ENCODE measurements at regions not wholly inside any gene's neighbourhood (a gene's known extent, or its start where the extent isn't known, plus 50 kb on each side); places are given as distances from the start of the nearest gene placed in this dataset.

DNA sequence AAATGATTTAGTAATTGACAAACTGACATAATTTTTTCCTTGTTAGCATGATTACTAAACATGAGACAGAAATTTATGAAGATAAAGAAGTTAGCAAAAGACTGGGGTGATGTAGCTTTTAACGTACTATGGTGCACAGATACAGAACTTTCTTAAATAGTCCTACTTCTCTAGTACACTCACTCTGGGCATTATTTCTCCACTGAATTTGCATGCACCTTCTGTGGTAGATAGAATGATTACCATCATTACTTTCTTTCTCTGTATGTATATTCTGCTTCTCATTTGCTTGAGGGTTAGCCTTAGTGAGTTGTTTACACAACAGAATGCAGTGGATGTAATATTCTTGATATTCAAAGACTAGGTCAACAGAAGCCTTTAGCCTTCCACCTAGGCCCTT, 173.1 kb upstream of the EPHA7 start:
- no peak overlapping the region for H3K4me3 ChIP-seq (replicated peaks; ENCODE audit: low read depth, low read length)
- DNase-seq (ENCODE audit: extremely low read depth, low read depth) = no peak
- TF ChIP-seq, protein P1, sequence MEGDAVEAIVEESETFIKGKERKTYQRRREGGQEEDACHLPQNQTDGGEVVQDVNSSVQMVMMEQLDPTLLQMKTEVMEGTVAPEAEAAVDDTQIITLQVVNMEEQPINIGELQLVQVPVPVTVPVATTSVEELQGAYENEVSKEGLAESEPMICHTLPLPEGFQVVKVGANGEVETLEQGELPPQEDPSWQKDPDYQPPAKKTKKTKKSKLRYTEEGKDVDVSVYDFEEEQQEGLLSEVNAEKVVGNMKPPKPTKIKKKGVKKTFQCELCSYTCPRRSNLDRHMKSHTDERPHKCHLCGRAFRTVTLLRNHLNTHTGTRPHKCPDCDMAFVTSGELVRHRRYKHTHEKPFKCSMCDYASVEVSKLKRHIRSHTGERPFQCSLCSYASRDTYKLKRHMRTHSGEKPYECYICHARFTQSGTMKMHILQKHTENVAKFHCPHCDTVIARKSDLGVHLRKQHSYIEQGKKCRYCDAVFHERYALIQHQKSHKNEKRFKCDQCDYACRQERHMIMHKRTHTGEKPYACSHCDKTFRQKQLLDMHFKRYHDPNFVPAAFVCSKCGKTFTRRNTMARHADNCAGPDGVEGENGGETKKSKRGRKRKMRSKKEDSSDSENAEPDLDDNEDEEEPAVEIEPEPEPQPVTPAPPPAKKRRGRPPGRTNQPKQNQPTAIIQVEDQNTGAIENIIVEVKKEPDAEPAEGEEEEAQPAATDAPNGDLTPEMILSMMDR (IDR thresholded peaks at IDR 0.05; ENCODE audit: low read depth, low read length, missing control alignments) = no peak

DNA sequence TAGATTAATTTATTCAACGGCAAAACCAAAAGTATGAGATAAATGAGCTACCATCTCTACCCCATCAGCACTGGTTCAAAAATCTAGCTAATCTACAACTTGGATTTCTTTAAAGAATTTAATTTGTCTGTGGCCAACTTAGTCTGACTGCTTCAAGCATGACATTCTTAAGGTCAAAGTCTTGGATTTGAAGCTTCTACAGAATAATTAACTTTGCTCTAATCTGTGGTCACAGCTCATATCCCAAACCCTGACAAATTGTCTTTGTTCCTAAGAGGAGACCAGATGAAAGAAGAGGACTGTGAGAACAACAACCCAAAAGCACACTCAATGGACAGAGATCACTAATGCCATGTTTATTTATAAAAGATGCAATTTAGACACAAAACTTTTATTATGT, 166.9 kb upstream of the EPHA7 start:
- no peak overlapping the region for H3K4me3 ChIP-seq (replicated peaks; ENCODE audit: low read depth, low read length)
- DNase-seq (ENCODE audit: extremely low read depth, low read depth) = no peak
- TF ChIP-seq, protein P1 (IDR thresholded peaks at IDR 0.05; ENCODE audit: low read depth, low read length, missing control alignments) = no peak

- no peak for DNase-seq (ENCODE audit: extremely low read depth, low read depth)
- H3K4me3 ChIP-seq (replicated peaks; ENCODE audit: low read depth, low read length) = no peak overlapping the region
- TF ChIP-seq, protein P1 (IDR thresholded peaks at IDR 0.05; ENCODE audit: low read depth, low read length, missing control alignments) = no peak
These were observed 164.9 kb upstream of the EPHA7 start for GRCh38 chr6:93584300-93584699.

DNA sequence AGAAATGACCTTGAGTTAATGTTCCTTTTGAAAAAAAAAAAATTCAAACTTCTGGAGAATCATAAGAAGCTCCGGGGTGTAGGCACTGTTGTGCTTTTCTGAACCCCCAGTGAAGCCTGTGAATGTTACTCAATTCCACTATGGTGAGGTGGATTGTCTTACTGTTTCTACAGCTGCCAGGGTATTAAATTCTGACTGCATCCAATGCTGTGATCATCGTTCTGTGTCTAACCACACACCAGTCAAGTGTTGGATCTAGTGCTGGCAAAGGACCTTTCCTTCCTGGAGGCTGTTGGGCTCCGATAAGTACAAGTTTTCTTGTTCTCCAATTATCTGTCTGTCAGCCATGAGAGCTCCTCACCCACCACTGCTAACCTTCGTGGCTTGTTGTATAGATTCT, 162.0 kb upstream of the EPHA7 start:
- TF ChIP-seq, protein P1 (IDR thresholded peaks at IDR 0.05; ENCODE audit: low read depth, low read length, missing control alignments) = no peak
- no peak overlapping the region for H3K4me3 ChIP-seq (replicated peaks; ENCODE audit: low read depth, low read length)
- no peak for DNase-seq (ENCODE audit: extremely low read depth, low read depth)

DNA sequence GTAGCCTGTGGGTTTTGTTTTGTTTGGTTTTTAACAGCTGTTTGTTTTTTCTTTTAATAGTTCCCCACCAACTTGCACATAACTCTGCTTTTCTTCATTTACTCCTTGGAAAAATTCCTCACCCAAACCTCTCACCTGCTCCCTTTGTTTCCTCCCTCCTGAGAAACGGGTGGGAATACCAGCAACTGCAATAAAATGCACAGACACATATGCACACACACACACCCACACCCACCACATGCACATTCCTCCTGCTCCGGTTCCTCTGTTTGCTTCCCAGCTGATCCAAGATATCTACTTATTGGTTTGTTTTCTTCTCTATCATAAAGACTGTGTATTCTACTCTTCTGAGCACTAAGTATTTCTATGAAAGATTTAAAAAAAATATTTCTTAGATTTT, 161.1 kb upstream of the EPHA7 start:
- no peak for DNase-seq (ENCODE audit: extremely low read depth, low read depth)
- TF ChIP-seq, protein P1 (IDR thresholded peaks at IDR 0.05; ENCODE audit: low read depth, low read length, missing control alignments) = no peak
- H3K4me3 ChIP-seq (replicated peaks; ENCODE audit: low read depth, low read length) = no peak overlapping the region

- H3K4me3 ChIP-seq (replicated peaks; ENCODE audit: low read depth, low read length) = no peak overlapping the region
- DNase-seq (ENCODE audit: extremely low read depth, low read depth) = no peak
- TF ChIP-seq, protein P1 (IDR thresholded peaks at IDR 0.05; ENCODE audit: low read depth, low read length, missing control alignments) = no peak
These were observed 156.3 kb upstream of the EPHA7 start for GRCh38 chr6:93575495-93576267.

GRCh38 chr6:93574299-93574698, 154.9 kb upstream of the EPHA7 start:
- DNase-seq (ENCODE audit: extremely low read depth, low read depth) = no peak
- no peak overlapping the region for H3K4me3 ChIP-seq (replicated peaks; ENCODE audit: low read depth, low read length)
- TF ChIP-seq, protein P1 (IDR thresholded peaks at IDR 0.05; ENCODE audit: low read depth, low read length, missing control alignments) = no peak
